GM19452 (cell line): ENCODE measurements at regions not wholly inside any gene's neighbourhood (a gene's known extent, or its start where the extent isn't known, plus 50 kb on each side); places are given as distances from the start of the nearest gene placed in this dataset.
"Not testable (repeated sequence)": the region's sequence is repeated elsewhere in the genome, so short reads cannot be mapped to it uniquely, and the experiment has no call there.

Source experiments
- ATAC-seq: cut with Tn5 transposase; IDR thresholded peaks from one replicate; pipeline ENCODE4 v1.9.1; 2021; ENCODE audit not compliant: unreplicated experiment

- ATAC-seq = no peak
Measured at GRCh38 chr7:119065966-119066365, 841.5 kb downstream of the ANKRD7 start.

GRCh38 chr7:119086026-119086425, 861.5 kb downstream of the ANKRD7 start:
- no peak for ATAC-seq

- no peak for ATAC-seq
Measured at GRCh38 chr7:119090851-119091250, 866.3 kb downstream of the ANKRD7 start.

GRCh38 chr7:119096683-119097082, 872.2 kb downstream of the ANKRD7 start:
- ATAC-seq = no peak

GRCh38 chr7:119100611-119101258, 876.2 kb downstream of the ANKRD7 start:
- not testable (repeated sequence) for ATAC-seq

DNA sequence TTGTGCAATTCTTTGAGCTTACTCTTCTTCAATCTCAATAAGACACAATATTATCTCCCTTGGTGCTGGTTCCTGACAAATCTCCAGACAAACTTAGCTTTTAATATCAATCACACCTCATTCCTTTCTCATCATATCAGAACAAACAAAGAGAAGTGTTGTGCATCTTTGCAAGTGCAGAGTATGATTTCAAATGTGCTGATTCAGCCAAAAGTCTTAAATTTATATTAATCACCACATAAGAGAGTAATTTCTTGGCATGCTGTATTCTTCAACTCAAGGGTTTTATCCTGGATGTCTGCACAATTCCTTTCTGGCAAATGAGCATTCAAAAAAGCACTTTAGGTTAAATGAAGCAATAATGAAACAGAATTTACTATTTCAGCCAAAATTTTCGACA, 877.8 kb downstream of the ANKRD7 start:
- no peak for ATAC-seq

GRCh38 chr7:119105381-119105780, 880.9 kb downstream of the ANKRD7 start:
- no peak for ATAC-seq

- ATAC-seq = no peak
Measured at GRCh38 chr7:119123326-119123725, 898.8 kb downstream of the ANKRD7 start.

- no peak for ATAC-seq
Measured at GRCh38 chr7:119127706-119128105, 903.2 kb downstream of the ANKRD7 start.

GRCh38 chr7:119132436-119132835, 907.9 kb downstream of the ANKRD7 start:
- no peak for ATAC-seq

GRCh38 chr7:119167431-119167830, 942.9 kb downstream of the ANKRD7 start:
- no peak for ATAC-seq

DNA sequence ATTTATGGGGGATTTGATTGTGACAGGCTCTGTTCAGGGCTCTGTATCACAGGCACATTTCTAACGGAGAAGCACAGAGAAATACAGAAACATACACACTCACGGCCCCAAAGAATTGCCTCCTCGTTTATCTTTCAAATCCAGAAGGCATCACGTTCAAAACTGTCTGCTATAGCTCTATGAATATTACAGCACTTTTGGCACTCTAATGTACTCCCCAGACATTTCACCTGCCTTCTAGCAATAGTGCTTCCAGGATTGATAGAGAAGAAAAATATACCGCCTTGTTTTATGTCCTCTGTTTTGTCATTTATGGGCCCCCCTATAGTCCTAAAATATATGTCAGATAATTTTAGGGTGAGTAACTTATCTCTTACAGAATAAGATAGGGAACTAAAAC, 947.5 kb downstream of the ANKRD7 start:
- ATAC-seq = no peak

- peak; percentile 74 for ATAC-seq
Measured at GRCh38 chr7:119175911-119176627, 951.6 kb downstream of the ANKRD7 start.

- ATAC-seq = no peak
Measured at GRCh38 chr7:119177863-119178262, 953.4 kb downstream of the ANKRD7 start.

GRCh38 chr7:119184124-119184788, 959.8 kb downstream of the ANKRD7 start:
- no peak for ATAC-seq

DNA sequence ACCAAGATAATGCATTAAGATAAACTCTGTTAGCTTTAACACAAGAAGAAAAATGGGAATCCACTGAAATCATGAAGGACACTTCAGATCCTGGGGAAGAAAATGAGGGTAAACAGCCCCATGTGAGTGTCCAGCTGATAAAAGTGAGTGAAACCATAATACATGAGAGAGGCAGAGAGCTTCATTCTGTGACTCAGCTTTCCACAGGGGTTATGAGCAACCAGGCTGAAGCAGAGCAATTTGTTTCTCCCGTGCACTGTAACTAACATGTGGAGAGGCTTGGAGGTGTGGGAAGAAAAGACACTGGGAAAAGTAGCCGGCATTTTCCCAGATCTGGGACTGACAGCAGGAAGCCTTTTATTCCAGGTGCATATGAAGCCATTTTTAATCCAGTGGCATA, 971.7 kb downstream of the ANKRD7 start:
- ATAC-seq = no peak

DNA sequence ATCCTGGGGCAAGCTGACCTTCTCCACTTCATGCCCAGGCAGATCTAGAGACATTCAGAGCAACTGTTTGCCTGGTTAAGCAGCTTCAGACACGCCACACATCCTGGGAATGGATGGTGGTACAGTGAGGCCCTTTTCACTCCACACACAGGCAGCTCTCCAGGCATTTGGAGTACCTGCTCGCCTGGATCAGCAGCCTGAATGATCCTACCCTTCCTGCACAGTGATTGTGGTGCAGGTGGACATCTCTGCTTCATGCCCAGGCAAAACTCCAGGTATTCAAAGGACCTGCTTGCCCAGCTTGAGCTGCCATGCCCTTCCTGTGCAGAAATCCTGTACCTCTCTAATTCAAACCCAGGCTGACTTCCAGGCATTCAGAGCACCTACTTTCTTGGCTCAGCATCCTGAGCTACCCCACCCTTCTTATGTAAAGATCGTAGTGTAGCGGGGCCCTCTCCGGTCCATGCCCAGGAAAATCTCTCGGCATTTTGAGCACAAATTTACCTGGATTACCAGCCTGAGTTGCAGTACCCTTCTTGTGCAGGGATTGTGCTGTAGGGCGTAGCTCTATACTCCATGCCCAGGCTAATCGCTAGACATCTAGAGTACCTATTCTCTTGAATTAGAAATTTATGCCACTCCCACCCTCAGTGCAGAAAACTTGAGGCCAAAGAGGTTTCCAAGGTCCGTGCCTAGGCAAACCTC, 972.8 kb downstream of the ANKRD7 start:
- ATAC-seq = peak; percentile 13

- peak; percentile 91 for ATAC-seq
Measured at GRCh38 chr7:119197877-119198527, 973.5 kb downstream of the ANKRD7 start.

- no peak for ATAC-seq
Measured at GRCh38 chr7:119219663-119220062, 995.2 kb downstream of the ANKRD7 start.

- ATAC-seq = no peak
Measured at GRCh38 chr7:119223930-119224329, 999.4 kb downstream of the ANKRD7 start.

GRCh38 chr7:119228482-119228881, 1004.0 kb downstream of the ANKRD7 start:
- no peak for ATAC-seq
